MCF 10A (cell line): ENCODE measurements at regions not wholly inside any gene's neighbourhood (a gene's known extent, or its start where the extent isn't known, plus 50 kb on each side); places are given as distances from the start of the nearest gene placed in this dataset.

ENCODE experiments used
- BruUV-seq: library from RNA; stranded (reverse); fragments of 400-500 nt; replicated peaks from 2 replicates; lab custom pipeline; 2021; lab: Mats Ljungman, UMichigan
- CTCF ChIA-PET: fragments of 300-600 bp; sonication (Branson Sonifier 250); formaldehyde crosslinking; extraction: SDS; loops from one replicate; lab custom pipeline; 2021; ENCODE audit warnings: antibody characterized with exemption, inconsistent platforms; lab: Yijun Ruan, JAX
- POLR2A ChIA-PET: fragments of 300-600, 350-650 bp; sonication (Branson Sonifier 250); formaldehyde crosslinking; extraction: SDS; loops from one replicate; lab custom pipeline; 2020; ENCODE audit warnings: antibody characterized with exemption, inconsistent platforms; lab: Yijun Ruan, JAX
- DNase-seq: peaks from one replicate; pipeline ENCODE4 v3.0.0-alpha.2; 2018; ENCODE audit not compliant: unreplicated experiment
- H3K27ac Mint-ChIP-seq: one replicate; pipeline ENCODE4 v1.8.0; 2022; ENCODE audit warnings: mild to moderate bottlenecking, low read depth, mixed read lengths; ENCODE audit not compliant: unreplicated experiment
- H3K27me3 Mint-ChIP-seq: one replicate; pipeline ENCODE4 v1.8.0; 2022; ENCODE audit warnings: mixed read lengths; ENCODE audit not compliant: insufficient read depth, unreplicated experiment
- H3K36me3 Mint-ChIP-seq: one replicate; pipeline ENCODE4 v1.8.0; 2022; ENCODE audit warnings: mild to moderate bottlenecking, moderate library complexity, mixed read lengths; ENCODE audit not compliant: insufficient read depth, unreplicated experiment
- H3K4me1 Mint-ChIP-seq: one replicate; pipeline ENCODE4 v1.8.0; 2022; ENCODE audit warnings: mixed read lengths; ENCODE audit not compliant: insufficient read depth, unreplicated experiment
- H3K4me3 Mint-ChIP-seq: one replicate; pipeline ENCODE4 v1.8.0; 2022; ENCODE audit warnings: mild to moderate bottlenecking, moderate library complexity, mixed read lengths; ENCODE audit not compliant: unreplicated experiment
- H3K9me3 Mint-ChIP-seq: one replicate; pipeline ENCODE4 v1.8.0; 2022; ENCODE audit warnings: mixed read lengths; ENCODE audit not compliant: unreplicated experiment
- intact Hi-C: fragments of 100-400 bp; cut with micrococcal nuclease; formaldehyde crosslinking; loops from 2 replicates; pipeline ENCODE4 v1.14.1; 2022
- TF ChIP-seq, protein P1 (sequence below): fragments of 200-600 bp; IDR thresholded peaks from one replicate; pipeline ENCODE4 v1.8.0; 2022; ENCODE audit warnings: antibody characterized with exemption, mild to moderate bottlenecking; ENCODE audit not compliant: unreplicated experiment

DNA sequence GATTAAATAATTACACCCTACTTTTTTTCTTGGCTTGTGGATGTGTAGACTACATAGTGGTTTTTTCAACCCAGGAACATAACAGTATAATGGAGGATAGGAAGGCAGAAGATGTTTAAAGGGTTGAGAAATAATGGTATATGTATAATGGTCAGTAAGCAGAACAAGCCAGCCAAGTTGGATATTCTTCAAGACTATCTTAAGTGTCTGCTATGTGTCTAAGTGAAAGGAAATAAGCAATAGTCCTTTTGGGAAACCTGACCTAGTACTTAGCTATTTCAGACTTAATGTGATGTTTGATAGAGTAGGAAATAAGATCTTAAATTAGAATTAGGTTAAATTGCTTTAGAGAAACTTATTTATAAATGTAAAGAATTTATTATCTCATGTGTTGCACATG, 85.7 kb downstream of the PTPDC1 start:
- Mint-ChIP-seq H3K27ac (peak overlapping the region; percentile 74), H3K27me3 (no peaks in the 10 kb centered on the region), H3K4me3 (peak overlapping the region; percentile 83), H3K4me1 (peaks cover 40% of the 10 kb centered on the region), H3K9me3 (no peaks in the 10 kb centered on the region), H3K36me3 (peaks cover 73% of the 10 kb centered on the region)
- DNase-seq = no peak
- intact Hi-C loops = loop anchor here (5.0 kb wide), 1 partner anchor 158 kb away; no protein-coding TSS in a partner anchor
- ChIA-PET POLR2A (interaction anchor here (0.7 to 11.9 kb wide), 8 partner anchors 10 to 105 kb away, joined by 3 to 330 read pairs (median 14); no protein-coding TSS in a partner anchor), CTCF (interaction anchor here (0.6 to 5.5 kb wide), 4 partner anchors 22 to 105 kb away, joined by 3 to 47 read pairs (median 7); no protein-coding TSS in a partner anchor)
- no TSS peak for BruUV-seq
- TF ChIP-seq, protein P1, sequence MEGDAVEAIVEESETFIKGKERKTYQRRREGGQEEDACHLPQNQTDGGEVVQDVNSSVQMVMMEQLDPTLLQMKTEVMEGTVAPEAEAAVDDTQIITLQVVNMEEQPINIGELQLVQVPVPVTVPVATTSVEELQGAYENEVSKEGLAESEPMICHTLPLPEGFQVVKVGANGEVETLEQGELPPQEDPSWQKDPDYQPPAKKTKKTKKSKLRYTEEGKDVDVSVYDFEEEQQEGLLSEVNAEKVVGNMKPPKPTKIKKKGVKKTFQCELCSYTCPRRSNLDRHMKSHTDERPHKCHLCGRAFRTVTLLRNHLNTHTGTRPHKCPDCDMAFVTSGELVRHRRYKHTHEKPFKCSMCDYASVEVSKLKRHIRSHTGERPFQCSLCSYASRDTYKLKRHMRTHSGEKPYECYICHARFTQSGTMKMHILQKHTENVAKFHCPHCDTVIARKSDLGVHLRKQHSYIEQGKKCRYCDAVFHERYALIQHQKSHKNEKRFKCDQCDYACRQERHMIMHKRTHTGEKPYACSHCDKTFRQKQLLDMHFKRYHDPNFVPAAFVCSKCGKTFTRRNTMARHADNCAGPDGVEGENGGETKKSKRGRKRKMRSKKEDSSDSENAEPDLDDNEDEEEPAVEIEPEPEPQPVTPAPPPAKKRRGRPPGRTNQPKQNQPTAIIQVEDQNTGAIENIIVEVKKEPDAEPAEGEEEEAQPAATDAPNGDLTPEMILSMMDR = no peak

- intact Hi-C loops = loop anchor here (5.0 kb wide), 1 partner anchor 161 kb away; no protein-coding TSS in a partner anchor
- ChIA-PET CTCF (interaction anchor here (0.8 to 5.5 kb wide), 4 partner anchors 76 to 174 kb away, joined by 3 to 47 read pairs (median 4); no protein-coding TSS in a partner anchor), POLR2A (interaction anchor here (1.0 to 11.9 kb wide), 9 partner anchors 10 to 111 kb away, joined by 3 to 330 read pairs (median 3); no protein-coding TSS in a partner anchor)
- no TSS peak for BruUV-seq
- H3K9me3 Mint-ChIP-seq = no peaks in the 10 kb centered on the region
- H3K27me3 Mint-ChIP-seq = no peaks in the 10 kb centered on the region
- no peak for DNase-seq
- TF ChIP-seq, protein P1 = no peak
- peaks cover 89% of the 10 kb centered on the region for H3K36me3 Mint-ChIP-seq
- H3K27ac Mint-ChIP-seq = no peak overlapping the region
- H3K4me3 Mint-ChIP-seq = peak overlapping the region; percentile 83
- peaks cover 44% of the 10 kb centered on the region for H3K4me1 Mint-ChIP-seq
Observed at GRCh38 chr9:94173632-94174031, 85.5 kb upstream of the ZNF169 start.

- DNase-seq = no peak
- H3K4me3 Mint-ChIP-seq = peak overlapping the region; percentile 44
- H3K27ac Mint-ChIP-seq = peak overlapping the region; percentile 31
- CTCF ChIA-PET = interaction anchor here (1.0 to 5.5 kb wide), 4 partner anchors 77 to 162 kb away, joined by 3 to 47 read pairs (median 4); no protein-coding TSS in a partner anchor
- H3K4me1 Mint-ChIP-seq = peaks cover 50% of the 10 kb centered on the region
- BruUV-seq = no TSS peak
- H3K9me3 Mint-ChIP-seq = no peaks in the 10 kb centered on the region
- no peaks in the 10 kb centered on the region for H3K27me3 Mint-ChIP-seq
- intact Hi-C loops = loop anchor here (5.0 kb wide), 1 partner anchor 162 kb away; no protein-coding TSS in a partner anchor
- POLR2A ChIA-PET = interaction anchor here (1.0 to 11.9 kb wide), 9 partner anchors 9 to 111 kb away, joined by 3 to 330 read pairs (median 3); no protein-coding TSS in a partner anchor
- peaks cover 89% of the 10 kb centered on the region for H3K36me3 Mint-ChIP-seq
- TF ChIP-seq, protein P1 = no peak
Observed at GRCh38 chr9:94174164-94174563, 84.9 kb upstream of the ZNF169 start.

DNA sequence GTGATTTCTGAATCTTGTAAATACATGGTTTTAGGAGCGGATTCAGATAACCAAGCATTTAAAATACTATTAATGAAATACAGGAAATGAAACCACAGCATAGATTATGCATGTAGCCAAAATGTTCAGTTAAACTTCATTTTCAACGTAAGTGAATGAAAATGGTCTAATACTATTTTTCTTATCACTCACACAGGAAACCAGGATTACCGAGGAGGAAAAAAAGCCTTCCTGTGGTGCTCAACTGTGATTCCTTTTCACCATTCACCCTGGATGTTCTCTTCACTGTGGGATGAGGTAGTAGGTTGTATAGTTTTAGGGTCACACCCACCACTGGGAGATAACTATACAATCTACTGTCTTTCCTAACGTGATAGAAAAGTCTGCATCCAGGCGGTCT, 83.4 kb upstream of the ZNF169 start:
- Mint-ChIP-seq H3K4me3 (peak overlapping the region; percentile 25), H3K27ac (peak overlapping the region; percentile 64), H3K9me3 (no peaks in the 10 kb centered on the region), H3K4me1 (peaks cover 44% of the 10 kb centered on the region), H3K27me3 (no peaks in the 10 kb centered on the region), H3K36me3 (peaks cover 98% of the 10 kb centered on the region)
- ChIA-PET CTCF (no interaction called here), POLR2A (no interaction called here)
- no peak for DNase-seq
- intact Hi-C loops = no loop called here
- TF ChIP-seq, protein P1 = no peak
- no TSS peak for BruUV-seq
